Neural progenitor cell (in vitro differentiated cells): ENCODE measurements at regions not wholly inside any gene's neighbourhood (a gene's known extent, or its start where the extent isn't known, plus 50 kb on each side); places are given as distances from the start of the nearest gene placed in this dataset.

Experiments
- DNase-seq: peaks from one replicate; pipeline ENCODE4 v3.0.0-alpha.2; 2016; ENCODE audit warnings: low spot score
- H2AFZ ChIP-seq: fragments of 200-600 bp; sonication (generic); replicated peaks from 2 replicates; pipeline ENCODE4 v1.6.1; 2016; ENCODE audit warnings: antibody characterized with exemption
- H3F3A ChIP-seq: fragments of 200-600 bp; sonication (generic); 2 replicates; pipeline ENCODE4 v1.6.1; 2016; ENCODE audit warnings: antibody characterized with exemption, low read depth
- H3K27ac ChIP-seq: fragments of 200-600 bp; sonication (generic); 2 replicates; pipeline ENCODE4 v1.5.1; 2016; ENCODE audit warnings: mild to moderate bottlenecking
- H3K27me3 ChIP-seq: fragments of 200-600 bp; sonication (generic); 2 replicates; pipeline ENCODE4 v1.6.1; 2016; ENCODE audit warnings: mild to moderate bottlenecking, moderate library complexity
- H3K36me3 ChIP-seq: fragments of 200-600 bp; sonication (generic); 2 replicates; pipeline ENCODE4 v1.5.1; 2016
- H3K4me1 ChIP-seq: fragments of 200-600 bp; sonication (generic); 2 replicates; pipeline ENCODE4 v1.6.1; 2016; ENCODE audit warnings: mixed run types
- H3K4me2 ChIP-seq: fragments of 200-600 bp; sonication (generic); 2 replicates; pipeline ENCODE4 v1.6.1; 2016
- H3K4me3 ChIP-seq: fragments of 200-600 bp; sonication (generic); 2 replicates; pipeline ENCODE4 v1.5.1; 2016
- H3K79me2 ChIP-seq: fragments of 200-600 bp; sonication (generic); 2 replicates; pipeline ENCODE4 v1.6.1; 2016; ENCODE audit warnings: low read depth
- H3K9ac ChIP-seq: fragments of 200-600 bp; sonication (generic); 2 replicates; pipeline ENCODE4 v1.6.1; 2016
- H3K9me3 ChIP-seq: fragments of 200-600 bp; sonication (generic); 2 replicates; pipeline ENCODE4 v1.5.1; 2016; ENCODE audit warnings: low read depth
- H4K20me1 ChIP-seq: fragments of 200-600 bp; sonication (generic); 2 replicates; pipeline ENCODE4 v1.6.1; 2016; ENCODE audit warnings: low read depth
- H3K27ac Mint-ChIP-seq: 3 replicates; pipeline ENCODE4 v1.8.0; 2021; ENCODE audit warnings: mixed read lengths
- H3K27me3 Mint-ChIP-seq: 2 replicates; pipeline ENCODE4 v1.8.0; 2022; ENCODE audit warnings: low read depth, mild to moderate bottlenecking, inconsistent platforms, moderate library complexity, mixed read lengths; ENCODE audit not compliant: insufficient read depth
- H3K36me3 Mint-ChIP-seq: 3 replicates; pipeline ENCODE4 v1.8.0; 2021; ENCODE audit warnings: mixed read lengths
- H3K4me1 Mint-ChIP-seq: 3 replicates; pipeline ENCODE4 v1.8.0; 2021; ENCODE audit warnings: mixed read lengths
- H3K4me3 Mint-ChIP-seq: 3 replicates; pipeline ENCODE4 v1.8.0; 2021; ENCODE audit warnings: mild to moderate bottlenecking, moderate library complexity, mixed read lengths
- H3K9me3 Mint-ChIP-seq: 3 replicates; pipeline ENCODE4 v1.8.0; 2020; ENCODE audit warnings: mixed read lengths
- EZH2 ChIP-seq: fragments of 200-600 bp; sonication (generic); IDR thresholded peaks from 2 replicates; pipeline ENCODE4 v1.6.1; 2017; ENCODE audit warnings: antibody characterized with exemption, mild to moderate bottlenecking, moderate library complexity
- EZH2phosphoT487 ChIP-seq: fragments of 200-600 bp; sonication (generic); IDR thresholded peaks from 2 replicates; pipeline ENCODE4 v1.6.1; 2017; ENCODE audit warnings: antibody characterized with exemption
- TF ChIP-seq, protein P1 (sequence below): fragments of 200-600 bp; sonication (generic); IDR thresholded peaks from 2 replicates; pipeline ENCODE4 v1.5.1; 2017; ENCODE audit warnings: antibody characterized with exemption, mild to moderate bottlenecking

DNA sequence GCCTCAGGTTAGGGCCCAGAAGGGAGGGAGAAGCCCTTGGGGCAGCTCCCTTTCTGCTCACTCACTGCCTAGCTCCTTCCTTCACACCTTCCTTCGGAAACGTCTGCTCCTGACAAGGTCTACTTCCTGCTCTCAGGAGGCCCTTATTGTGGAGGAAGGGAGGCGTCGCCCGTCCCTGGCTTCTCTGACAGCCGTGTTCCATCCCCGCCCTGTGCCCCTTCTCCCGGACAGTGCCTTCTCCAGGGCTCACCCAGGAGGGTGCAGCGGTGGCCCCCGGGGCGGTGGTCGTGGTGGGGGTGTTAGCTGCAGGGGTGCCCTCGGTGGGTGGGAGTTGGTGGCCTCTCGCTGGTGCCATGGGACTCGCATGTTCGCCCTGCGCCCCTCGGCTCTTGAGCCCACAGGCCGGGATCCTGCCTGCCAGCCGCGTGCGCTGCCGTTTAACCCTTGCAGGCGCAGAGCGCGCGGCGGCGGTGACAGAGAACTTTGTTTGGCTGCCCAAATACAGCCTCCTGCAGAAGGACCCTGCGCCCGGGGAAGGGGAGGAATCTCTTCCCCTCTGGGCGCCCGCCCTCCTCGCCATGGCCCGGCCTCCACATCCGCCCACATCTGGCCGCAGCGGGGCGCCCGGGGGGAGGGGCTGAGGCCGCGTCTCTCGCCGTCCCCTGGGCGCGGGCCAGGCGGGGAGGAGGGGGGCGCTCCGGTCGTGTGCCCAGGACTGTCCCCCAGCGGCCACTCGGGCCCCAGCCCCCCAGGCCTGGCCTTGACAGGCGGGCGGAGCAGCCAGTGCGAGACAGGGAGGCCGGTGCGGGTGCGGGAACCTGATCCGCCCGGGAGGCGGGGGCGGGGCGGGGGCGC, 231.9 kb downstream of the SEC14L1 start:
- H3K79me2 ChIP-seq, result peaks cover 52% of the 10 kb centered on the region
- H3K4me1 ChIP-seq, result peaks cover 57% of the 10 kb centered on the region
- no peaks in the 10 kb centered on the region for H3K36me3 Mint-ChIP-seq

DNA sequence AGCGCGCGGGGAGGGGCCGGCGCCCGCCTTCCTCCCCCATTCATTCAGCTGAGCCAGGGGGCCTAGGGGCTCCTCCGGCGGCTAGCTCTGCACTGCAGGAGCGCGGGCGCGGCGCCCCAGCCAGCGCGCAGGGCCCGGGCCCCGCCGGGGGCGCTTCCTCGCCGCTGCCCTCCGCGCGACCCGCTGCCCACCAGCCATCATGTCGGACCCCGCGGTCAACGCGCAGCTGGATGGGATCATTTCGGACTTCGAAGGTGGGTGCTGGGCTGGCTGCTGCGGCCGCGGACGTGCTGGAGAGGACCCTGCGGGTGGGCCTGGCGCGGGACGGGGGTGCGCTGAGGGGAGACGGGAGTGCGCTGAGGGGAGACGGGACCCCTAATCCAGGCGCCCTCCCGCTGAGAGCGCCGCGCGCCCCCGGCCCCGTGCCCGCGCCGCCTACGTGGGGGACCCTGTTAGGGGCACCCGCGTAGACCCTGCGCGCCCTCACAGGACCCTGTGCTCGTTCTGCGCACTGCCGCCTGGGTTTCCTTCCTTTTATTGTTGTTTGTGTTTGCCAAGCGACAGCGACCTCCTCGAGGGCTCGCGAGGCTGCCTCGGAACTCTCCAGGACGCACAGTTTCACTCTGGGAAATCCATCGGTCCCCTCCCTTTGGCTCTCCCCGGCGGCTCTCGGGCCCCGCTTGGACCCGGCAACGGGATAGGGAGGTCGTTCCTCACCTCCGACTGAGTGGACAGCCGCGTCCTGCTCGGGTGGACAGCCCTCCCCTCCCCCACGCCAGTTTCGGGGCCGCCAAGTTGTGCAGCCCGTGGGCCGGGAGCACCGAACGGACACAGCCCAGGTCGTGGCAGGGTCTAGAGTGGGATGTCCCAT, 232.8 kb downstream of the SEC14L1 start:
- DNase-seq, result peak; percentile 78

More for the DNA sequence above, 231.9 kb downstream of the SEC14L1 start:
- Histone ChIP-seq H4K20me1 (peaks cover 48% of the 10 kb centered on the region), H3F3A (peaks cover 30% of the 10 kb centered on the region), H3K9me3 (no peaks in the 10 kb centered on the region), H3K4me3 (peak overlapping the region; percentile 97), H2AFZ (no peak overlapping the region), H3K27me3 (no peaks in the 10 kb centered on the region), H3K9ac (no peak overlapping the region), H3K27ac (peak overlapping the region; percentile 21), H3K4me2 (peak overlapping the region; percentile 98), H3K36me3 (no peaks in the 10 kb centered on the region)
- no peak overlapping the region for H3K27ac Mint-ChIP-seq
- H3K4me1 Mint-ChIP-seq, result peaks cover 59% of the 10 kb centered on the region
- no peak for TF ChIP-seq EZH2phosphoT487
- TF ChIP-seq, protein P1, sequence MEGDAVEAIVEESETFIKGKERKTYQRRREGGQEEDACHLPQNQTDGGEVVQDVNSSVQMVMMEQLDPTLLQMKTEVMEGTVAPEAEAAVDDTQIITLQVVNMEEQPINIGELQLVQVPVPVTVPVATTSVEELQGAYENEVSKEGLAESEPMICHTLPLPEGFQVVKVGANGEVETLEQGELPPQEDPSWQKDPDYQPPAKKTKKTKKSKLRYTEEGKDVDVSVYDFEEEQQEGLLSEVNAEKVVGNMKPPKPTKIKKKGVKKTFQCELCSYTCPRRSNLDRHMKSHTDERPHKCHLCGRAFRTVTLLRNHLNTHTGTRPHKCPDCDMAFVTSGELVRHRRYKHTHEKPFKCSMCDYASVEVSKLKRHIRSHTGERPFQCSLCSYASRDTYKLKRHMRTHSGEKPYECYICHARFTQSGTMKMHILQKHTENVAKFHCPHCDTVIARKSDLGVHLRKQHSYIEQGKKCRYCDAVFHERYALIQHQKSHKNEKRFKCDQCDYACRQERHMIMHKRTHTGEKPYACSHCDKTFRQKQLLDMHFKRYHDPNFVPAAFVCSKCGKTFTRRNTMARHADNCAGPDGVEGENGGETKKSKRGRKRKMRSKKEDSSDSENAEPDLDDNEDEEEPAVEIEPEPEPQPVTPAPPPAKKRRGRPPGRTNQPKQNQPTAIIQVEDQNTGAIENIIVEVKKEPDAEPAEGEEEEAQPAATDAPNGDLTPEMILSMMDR, result peak; percentile 11
- peaks cover 13% of the 10 kb centered on the region for H3K27me3 Mint-ChIP-seq
- peak; percentile 95 for DNase-seq
- H3K9me3 Mint-ChIP-seq, result no peaks in the 10 kb centered on the region
- H3K4me3 Mint-ChIP-seq, result peak overlapping the region; percentile 81

DNA sequence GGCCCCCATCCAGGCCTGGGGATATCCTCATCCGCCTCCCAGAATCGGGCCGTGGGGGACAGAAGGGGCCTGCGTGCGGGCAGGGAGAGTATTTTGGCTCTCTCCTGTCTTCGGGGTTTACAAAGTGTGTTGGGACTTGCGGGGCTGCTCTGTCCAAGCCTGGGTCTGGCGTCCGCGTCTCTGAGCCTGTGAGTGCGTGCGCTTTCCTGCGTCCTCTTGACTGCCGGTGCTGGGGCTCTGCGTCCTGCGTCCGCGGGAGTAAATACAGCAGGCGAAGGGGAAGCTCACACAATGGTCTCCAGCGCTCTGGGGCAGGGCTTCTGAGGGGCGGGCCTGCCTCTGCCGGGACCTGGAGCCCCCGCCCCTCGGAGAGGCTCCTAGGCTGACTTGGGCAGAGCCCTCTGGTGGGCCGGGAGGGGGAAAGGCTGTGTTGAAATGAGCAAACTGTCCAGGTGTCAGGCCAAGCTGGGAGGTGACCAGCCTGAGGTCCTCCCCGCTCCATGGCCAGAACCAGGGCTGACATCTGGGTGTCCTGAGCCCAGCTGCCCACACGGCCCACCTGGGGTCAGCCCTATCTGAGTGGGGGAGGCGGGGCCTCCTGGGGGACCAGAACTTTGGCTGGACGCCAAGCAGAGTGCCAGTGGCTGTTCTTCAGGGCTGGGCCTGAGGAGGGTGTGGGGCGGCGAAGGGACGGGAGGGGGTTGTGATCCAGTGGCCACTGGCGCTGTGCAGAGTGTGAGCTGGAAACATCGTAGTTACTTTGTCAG, 233.6 kb downstream of the SEC14L1 start:
- Histone ChIP-seq H3K36me3 (no peaks in the 10 kb centered on the region), H3K9ac (peak overlapping the region; percentile 71), H3K4me1 (peaks cover 61% of the 10 kb centered on the region), H3K9me3 (no peaks in the 10 kb centered on the region), H4K20me1 (peaks cover 64% of the 10 kb centered on the region), H3K4me3 (peak overlapping the region; percentile 97), H3K27me3 (no peaks in the 10 kb centered on the region), H3K27ac (peak overlapping the region; percentile 83), H3K79me2 (peaks cover 69% of the 10 kb centered on the region), H3F3A (peaks cover 30% of the 10 kb centered on the region), H3K4me2 (peak overlapping the region; percentile 98), H2AFZ (no peak overlapping the region)
- Mint-ChIP-seq H3K9me3 (no peaks in the 10 kb centered on the region), H3K4me1 (peaks cover 70% of the 10 kb centered on the region), H3K36me3 (no peaks in the 10 kb centered on the region), H3K27ac (peak overlapping the region; percentile 99), H3K27me3 (peaks cover 15% of the 10 kb centered on the region), H3K4me3 (peak overlapping the region; percentile 99)
- TF ChIP-seq, protein P1, result peak; percentile 56
- TF ChIP-seq EZH2phosphoT487 (no peak), EZH2 (no peak)
- DNase-seq, result peak; percentile 96

More for the DNA sequence above, 232.8 kb downstream of the SEC14L1 start:
- Mint-ChIP-seq H3K9me3 (no peaks in the 10 kb centered on the region), H3K36me3 (no peaks in the 10 kb centered on the region), H3K27ac (peak overlapping the region; percentile 83), H3K4me1 (peaks cover 68% of the 10 kb centered on the region), H3K4me3 (peak overlapping the region; percentile 99), H3K27me3 (peaks cover 15% of the 10 kb centered on the region)
- H3K36me3 ChIP-seq, result no peaks in the 10 kb centered on the region
- TF ChIP-seq EZH2phosphoT487 (no peak), EZH2 (no peak)
- TF ChIP-seq, protein P1, result no peak
- peak overlapping the region; percentile 71 for H3K9ac ChIP-seq
- no peaks in the 10 kb centered on the region for H3K27me3 ChIP-seq
- peaks cover 61% of the 10 kb centered on the region for H3K4me1 ChIP-seq
- peak overlapping the region; percentile 83 for H3K27ac ChIP-seq
- H3K79me2 ChIP-seq, result peaks cover 60% of the 10 kb centered on the region
- H2AFZ ChIP-seq, result no peak overlapping the region
- H4K20me1 ChIP-seq, result peaks cover 56% of the 10 kb centered on the region
- H3F3A ChIP-seq, result peaks cover 30% of the 10 kb centered on the region
- H3K9me3 ChIP-seq, result no peaks in the 10 kb centered on the region
- H3K4me2 ChIP-seq, result peak overlapping the region; percentile 98
- H3K4me3 ChIP-seq, result peak overlapping the region; percentile 97
